Caco-2 (cell line): ENCODE measurements at regions not wholly inside any gene's neighbourhood (a gene's known extent, or its start where the extent isn't known, plus 50 kb on each side); places are given as distances from the start of the nearest gene placed in this dataset.

Experiments used
- BruUV-seq: library from RNA; stranded (reverse); fragments of 400-500 nt; replicated peaks from 2 replicates; lab custom pipeline; 2021; lab: Mats Ljungman, UMichigan
- CTCF ChIA-PET: fragments of 300-600 bp; sonication (Branson Sonifier 250); formaldehyde crosslinking; loops from one replicate; lab custom pipeline; 2022; ENCODE audit warnings: antibody characterized with exemption; lab: Charles Lee
- POLR2A ChIA-PET: fragments of 300-600 bp; sonication (Branson Sonifier 250); formaldehyde crosslinking; loops from one replicate; lab custom pipeline; 2022; ENCODE audit warnings: antibody characterized with exemption; lab: Charles Lee
- DNase-seq, 2 experiments: peaks; one replicate each; pipeline versions ENCODE4 v3.0.0 to v3.0.0-alpha.2; 2020 to 2022
- H3K27me3 ChIP-seq: replicated peaks from 2 replicates; pipeline ENCODE4 v1.6.0; 2011; ENCODE audit warnings: low read length; ENCODE audit not compliant: control insufficient read depth, insufficient read depth
- H3K36me3 ChIP-seq: 2 replicates; pipeline ENCODE4 v1.5.1; 2011; ENCODE audit warnings: low read length; ENCODE audit not compliant: control insufficient read depth, insufficient read depth
- H3K4me1 ChIP-seq: fragments of 250-450 bp; sonication (Bioruptor Pico); 2 replicates; pipeline ENCODE4 v1.5.1; 2020; ENCODE audit warnings: mild to moderate bottlenecking
- H3K4me3 ChIP-seq: 2 replicates; pipeline ENCODE4 v1.5.1; 2011; ENCODE audit warnings: low read depth, mild to moderate bottlenecking, control low read depth, low read length
- H3K9me3 ChIP-seq: fragments of 250-450 bp; sonication (Bioruptor Pico); 2 replicates; pipeline ENCODE4 v1.5.1; 2020; ENCODE audit warnings: mild to moderate bottlenecking, moderate library complexity
- H3K27ac Mint-ChIP-seq: one replicate; pipeline ENCODE4 v1.8.0; 2022; ENCODE audit warnings: mixed read lengths; ENCODE audit not compliant: unreplicated experiment
- H3K27me3 Mint-ChIP-seq: one replicate; pipeline ENCODE4 v1.8.0; 2022; ENCODE audit warnings: mixed read lengths; ENCODE audit not compliant: insufficient read depth, unreplicated experiment
- H3K36me3 Mint-ChIP-seq: one replicate; pipeline ENCODE4 v1.8.0; 2022; ENCODE audit warnings: mild to moderate bottlenecking, mixed read lengths; ENCODE audit not compliant: insufficient read depth, unreplicated experiment
- H3K4me1 Mint-ChIP-seq: one replicate; pipeline ENCODE4 v1.8.0; 2022; ENCODE audit warnings: low read depth, mixed read lengths; ENCODE audit not compliant: unreplicated experiment
- H3K4me3 Mint-ChIP-seq: one replicate; pipeline ENCODE4 v1.8.0; 2022; ENCODE audit warnings: mild to moderate bottlenecking, moderate library complexity, mixed read lengths; ENCODE audit not compliant: unreplicated experiment
- H3K9me3 Mint-ChIP-seq: one replicate; pipeline ENCODE4 v1.8.0; 2022; ENCODE audit warnings: mixed read lengths; ENCODE audit not compliant: unreplicated experiment
- intact Hi-C: fragments of 100-400 bp; cut with micrococcal nuclease; formaldehyde crosslinking; loops from one replicate; pipeline ENCODE4 v1.10.0; 2022; ENCODE audit not compliant: unreplicated experiment
- TF ChIP-seq, protein P1 (sequence below), 2 experiments: fragments of 200-600 bp in 1 of 2; IDR thresholded peaks; 1 replicate in 1 of 2; 2 replicates in 1 of 2; pipeline versions ENCODE4 v1.5.1 to v1.8.0; 2011 to 2022; ENCODE audit warnings: antibody characterized with exemption in 1 of 2, control low read depth in 1 of 2, inconsistent platforms in 1 of 2, low read depth in 1 of 2, low read length in 1 of 2, mild to moderate bottlenecking in 1 of 2, moderate library complexity in 1 of 2; ENCODE audit not compliant: insufficient read depth in 1 of 2, severe bottlenecking in 1 of 2, unreplicated experiment in 1 of 2

DNA sequence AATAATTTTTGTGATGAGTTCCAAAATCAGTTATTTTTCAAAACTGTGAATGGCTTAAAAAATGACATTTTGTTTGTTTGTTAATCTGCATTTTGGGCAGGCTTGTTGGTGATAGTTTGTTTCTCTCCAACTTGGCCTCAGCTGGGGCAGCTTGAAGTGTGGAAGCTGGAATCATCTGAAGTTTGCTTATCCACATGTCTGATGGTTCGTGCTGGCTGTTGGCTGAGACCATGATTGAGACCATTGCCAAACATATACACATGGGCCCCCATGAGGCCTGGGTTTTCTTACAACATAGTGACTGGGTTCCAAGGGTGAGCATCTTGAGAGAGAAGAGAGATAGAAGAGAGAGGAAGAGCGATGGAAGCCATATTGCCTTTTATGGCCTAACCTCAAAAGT, 201.2 kb downstream of the NDFIP2 start:
- no TSS peak for BruUV-seq
- no peaks in the 10 kb centered on the region for H3K27me3 Mint-ChIP-seq
- intact Hi-C loops: loop anchor here (5.0 kb wide), 1 partner anchor 1335 kb away; no protein-coding TSS in a partner anchor
- Histone ChIP-seq H3K4me3 (no peak overlapping the region), H3K36me3 (no peaks in the 10 kb centered on the region), H3K9me3 (peaks cover 4% of the 10 kb centered on the region; the same call in 1 of the 2 replicates), H3K27me3 (no peaks in the 10 kb centered on the region), H3K4me1 (0 out of 2 replicates have a peak, but pooled peaks cover 15% of the 10 kb centered on the region)
- no peak overlapping the region for H3K27ac Mint-ChIP-seq
- TF ChIP-seq, protein P1, sequence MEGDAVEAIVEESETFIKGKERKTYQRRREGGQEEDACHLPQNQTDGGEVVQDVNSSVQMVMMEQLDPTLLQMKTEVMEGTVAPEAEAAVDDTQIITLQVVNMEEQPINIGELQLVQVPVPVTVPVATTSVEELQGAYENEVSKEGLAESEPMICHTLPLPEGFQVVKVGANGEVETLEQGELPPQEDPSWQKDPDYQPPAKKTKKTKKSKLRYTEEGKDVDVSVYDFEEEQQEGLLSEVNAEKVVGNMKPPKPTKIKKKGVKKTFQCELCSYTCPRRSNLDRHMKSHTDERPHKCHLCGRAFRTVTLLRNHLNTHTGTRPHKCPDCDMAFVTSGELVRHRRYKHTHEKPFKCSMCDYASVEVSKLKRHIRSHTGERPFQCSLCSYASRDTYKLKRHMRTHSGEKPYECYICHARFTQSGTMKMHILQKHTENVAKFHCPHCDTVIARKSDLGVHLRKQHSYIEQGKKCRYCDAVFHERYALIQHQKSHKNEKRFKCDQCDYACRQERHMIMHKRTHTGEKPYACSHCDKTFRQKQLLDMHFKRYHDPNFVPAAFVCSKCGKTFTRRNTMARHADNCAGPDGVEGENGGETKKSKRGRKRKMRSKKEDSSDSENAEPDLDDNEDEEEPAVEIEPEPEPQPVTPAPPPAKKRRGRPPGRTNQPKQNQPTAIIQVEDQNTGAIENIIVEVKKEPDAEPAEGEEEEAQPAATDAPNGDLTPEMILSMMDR (IDR thresholded peaks at IDR 0.05; ENCODE audit: insufficient read depth in 1 of 2, low read depth in 1 of 2, low read length in 1 of 2, severe bottlenecking in 1 of 2, unreplicated experiment in 1 of 2): no peak
- DNase-seq: no peak
- peaks cover 9% of the 10 kb centered on the region for H3K9me3 Mint-ChIP-seq
- H3K4me1 Mint-ChIP-seq: peaks cover 16% of the 10 kb centered on the region
- H3K4me3 Mint-ChIP-seq: no peak overlapping the region
- ChIA-PET CTCF (no interaction called here), POLR2A (no interaction called here)
- H3K36me3 Mint-ChIP-seq: no peaks in the 10 kb centered on the region

DNA sequence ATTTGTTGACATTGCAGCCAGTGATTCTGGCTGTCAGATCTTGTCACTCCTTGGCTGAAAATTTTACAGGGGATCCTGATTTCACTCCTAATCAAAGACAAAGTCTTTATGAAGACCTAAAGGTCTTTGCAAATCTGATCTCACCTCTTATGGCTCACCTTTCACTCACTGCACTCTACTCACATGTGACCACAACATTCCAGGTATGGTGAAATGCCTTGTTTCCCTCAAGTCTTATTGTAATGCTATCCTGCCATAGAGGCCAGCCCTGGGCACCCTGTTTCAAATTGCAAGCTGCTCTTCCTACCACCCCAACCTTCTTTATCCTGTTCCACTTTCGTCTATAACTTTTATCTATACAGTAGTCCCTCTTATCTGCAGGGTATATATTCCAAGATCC, 200.1 kb downstream of the NDFIP2 start:
- intact Hi-C loops: loop anchor here (1.0 to 5.0 kb wide), 2 partner anchors 43 to 1336 kb away; no protein-coding TSS in a partner anchor
- Mint-ChIP-seq H3K4me1 (peaks cover 21% of the 10 kb centered on the region), H3K36me3 (no peaks in the 10 kb centered on the region), H3K4me3 (no peak overlapping the region), H3K9me3 (peaks cover 9% of the 10 kb centered on the region), H3K27me3 (no peaks in the 10 kb centered on the region), H3K27ac (no peak overlapping the region)
- Histone ChIP-seq H3K4me3 (no peak overlapping the region), H3K4me1 (0 out of 2 replicates have a peak, but pooled peaks cover 15% of the 10 kb centered on the region), H3K36me3 (no peaks in the 10 kb centered on the region), H3K9me3 (peaks cover 4% of the 10 kb centered on the region; the same call in 1 of the 2 replicates), H3K27me3 (no peaks in the 10 kb centered on the region)
- CTCF ChIA-PET: no interaction called here
- POLR2A ChIA-PET: no interaction called here
- TF ChIP-seq, protein P1 (IDR thresholded peaks at IDR 0.05; ENCODE audit: insufficient read depth in 1 of 2, low read depth in 1 of 2, low read length in 1 of 2, severe bottlenecking in 1 of 2, unreplicated experiment in 1 of 2): no peak
- BruUV-seq: no TSS peak
- DNase-seq: no peak

DNA sequence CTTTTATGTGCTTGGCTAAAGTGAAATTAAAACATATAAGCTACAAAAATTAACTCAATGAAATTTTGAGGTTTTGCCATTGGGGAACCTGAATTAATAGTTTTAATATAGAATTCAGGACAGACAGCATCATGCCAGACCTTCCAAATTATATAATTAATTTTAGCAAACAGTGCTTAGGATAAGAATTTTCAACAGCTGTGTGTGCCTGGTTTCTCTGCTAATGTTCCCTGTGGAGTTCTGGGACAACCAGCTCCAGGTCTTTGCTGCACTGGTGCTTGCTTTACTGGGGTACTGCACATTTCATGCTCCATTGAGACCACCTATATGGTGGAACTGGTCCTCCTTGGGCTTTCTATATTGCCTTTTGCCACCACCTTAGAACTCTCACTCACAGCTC, 199.5 kb downstream of the NDFIP2 start:
- ChIA-PET CTCF (no interaction called here), POLR2A (no interaction called here)
- H3K27ac Mint-ChIP-seq: no peak overlapping the region
- H3K27me3 Mint-ChIP-seq: no peaks in the 10 kb centered on the region
- H3K4me3 Mint-ChIP-seq: no peak overlapping the region
- TF ChIP-seq, protein P1 (IDR thresholded peaks at IDR 0.05; ENCODE audit: insufficient read depth in 1 of 2, low read depth in 1 of 2, low read length in 1 of 2, severe bottlenecking in 1 of 2, unreplicated experiment in 1 of 2): no peak
- no peaks in the 10 kb centered on the region for H3K36me3 ChIP-seq
- BruUV-seq: no TSS peak
- H3K9me3 Mint-ChIP-seq: peaks cover 9% of the 10 kb centered on the region
- no peak for DNase-seq
- 0 out of 2 replicates have a peak, but pooled peaks cover 15% of the 10 kb centered on the region for H3K4me1 ChIP-seq
- peaks cover 25% of the 10 kb centered on the region for H3K4me1 Mint-ChIP-seq
- H3K27me3 ChIP-seq: no peaks in the 10 kb centered on the region
- intact Hi-C loops: loop anchor here (5.0 kb wide), 1 partner anchor 1337 kb away; no protein-coding TSS in a partner anchor
- no peaks in the 10 kb centered on the region for H3K36me3 Mint-ChIP-seq
- peaks cover 4% of the 10 kb centered on the region; the same call in 1 of the 2 replicates for H3K9me3 ChIP-seq
- no peak overlapping the region for H3K4me3 ChIP-seq
